Retinal pigment epithelial cell (primary cell): ENCODE measurements at regions not wholly inside any gene's neighbourhood (a gene's known extent, or its start where the extent isn't known, plus 50 kb on each side); places are given as distances from the start of the nearest gene placed in this dataset.

Experiments used
- DNase-seq: peaks from one replicate; pipeline ENCODE4 v3.0.0-alpha.2; 2010; ENCODE audit warnings: low read depth
- H3K4me3 ChIP-seq: 2 replicates; pipeline ENCODE4 v1.5.1; 2011; ENCODE audit warnings: mild to moderate bottlenecking, low read length, control low read depth, moderate library complexity
- CTCF ChIP-seq: conservative IDR thresholded peaks from 2 replicates; pipeline ENCODE4 v1.5.1; 2011; ENCODE audit warnings: low read depth, low read length, control low read depth, inconsistent platforms

DNA sequence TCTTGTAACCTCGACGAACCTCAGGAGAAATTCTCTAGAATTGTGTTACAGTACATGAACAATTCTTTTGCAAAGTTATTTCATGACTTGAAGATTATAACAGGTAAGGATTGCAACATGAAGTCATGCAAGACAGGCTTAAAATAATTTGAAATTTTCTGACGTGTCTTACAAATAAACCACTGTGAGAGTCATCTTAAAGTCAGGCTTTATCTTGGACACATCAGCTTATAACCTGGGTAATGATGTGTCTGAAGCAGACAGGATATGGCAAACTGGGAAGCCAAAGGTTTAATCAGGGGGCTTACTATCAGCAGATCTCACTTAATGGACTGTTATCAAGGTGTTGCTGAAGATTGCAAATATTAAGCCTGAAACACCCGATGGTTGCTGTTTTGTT lies 407.8 kb downstream of the KLF5 start:
- no peak for DNase-seq
- no peak for TF ChIP-seq CTCF
- H3K4me3 ChIP-seq, result no peak overlapping the region

GRCh38 chr13:73465617-73465971 lies 406.8 kb downstream of the KLF5 start:
- H3K4me3 ChIP-seq, result no peak overlapping the region
- no peak for TF ChIP-seq CTCF
- no peak for DNase-seq

DNA sequence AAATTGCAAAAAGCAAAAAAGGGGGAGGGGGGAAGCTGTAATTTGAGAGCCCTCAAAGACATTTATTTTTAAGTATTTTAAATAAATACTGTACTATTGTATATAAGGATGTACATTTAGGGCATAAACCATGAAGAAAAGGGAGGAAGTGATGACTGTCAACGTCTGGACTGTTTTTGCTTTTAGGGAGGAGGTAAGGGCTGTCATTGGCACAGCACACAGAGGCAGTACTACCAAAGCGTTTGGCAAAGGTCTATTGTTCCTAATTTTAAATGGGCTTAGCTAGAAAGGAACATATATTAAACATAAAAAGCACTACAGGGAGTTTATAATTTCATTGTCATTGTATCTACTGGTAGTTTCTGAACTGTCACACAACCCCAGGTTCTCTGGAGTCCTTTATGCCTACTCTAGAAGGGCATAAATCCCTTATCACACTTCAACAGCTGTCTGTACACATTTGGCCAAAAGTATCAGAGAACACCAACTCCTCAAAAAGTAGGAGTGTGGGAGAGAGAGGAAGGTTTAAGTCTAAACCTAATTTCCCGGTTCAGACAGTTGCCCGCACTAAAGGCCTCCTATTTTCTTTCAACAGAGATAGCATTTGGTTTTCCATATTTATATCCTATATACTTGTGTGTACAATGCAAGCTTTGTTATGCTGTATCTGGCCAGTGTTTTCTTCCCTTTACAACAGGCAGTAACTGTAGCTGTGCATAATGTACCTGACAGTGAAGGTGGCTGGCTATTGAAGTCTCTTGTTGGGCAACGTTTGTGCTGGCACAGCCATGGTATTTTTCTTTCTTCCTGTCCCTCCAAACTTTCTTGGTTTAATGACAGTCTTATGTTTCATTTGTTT lies 406.2 kb downstream of the KLF5 start:
- no peak for DNase-seq
- TF ChIP-seq CTCF, result no peak
- no peak overlapping the region for H3K4me3 ChIP-seq

DNA sequence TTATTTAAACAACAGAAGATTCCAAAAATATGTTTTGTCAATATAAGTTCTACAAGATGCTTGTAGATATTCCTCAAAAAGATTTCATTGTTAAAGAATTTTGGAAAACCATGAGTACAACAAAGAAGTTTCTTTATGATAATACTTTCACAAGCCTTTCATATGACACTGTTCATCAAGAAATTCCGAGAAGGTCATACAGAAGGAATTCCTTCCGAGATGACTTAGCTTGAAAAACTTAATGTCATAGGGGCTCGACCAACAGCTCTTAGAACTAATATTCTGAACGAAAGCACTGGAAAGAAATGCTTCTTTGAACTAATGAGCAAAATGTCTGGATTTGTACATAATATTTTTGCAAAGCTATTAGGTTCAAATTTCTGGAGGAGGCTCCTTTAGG lies 403.4 kb downstream of the KLF5 start:
- DNase-seq, result no peak
- no peak overlapping the region for H3K4me3 ChIP-seq
- TF ChIP-seq CTCF, result no peak

DNA sequence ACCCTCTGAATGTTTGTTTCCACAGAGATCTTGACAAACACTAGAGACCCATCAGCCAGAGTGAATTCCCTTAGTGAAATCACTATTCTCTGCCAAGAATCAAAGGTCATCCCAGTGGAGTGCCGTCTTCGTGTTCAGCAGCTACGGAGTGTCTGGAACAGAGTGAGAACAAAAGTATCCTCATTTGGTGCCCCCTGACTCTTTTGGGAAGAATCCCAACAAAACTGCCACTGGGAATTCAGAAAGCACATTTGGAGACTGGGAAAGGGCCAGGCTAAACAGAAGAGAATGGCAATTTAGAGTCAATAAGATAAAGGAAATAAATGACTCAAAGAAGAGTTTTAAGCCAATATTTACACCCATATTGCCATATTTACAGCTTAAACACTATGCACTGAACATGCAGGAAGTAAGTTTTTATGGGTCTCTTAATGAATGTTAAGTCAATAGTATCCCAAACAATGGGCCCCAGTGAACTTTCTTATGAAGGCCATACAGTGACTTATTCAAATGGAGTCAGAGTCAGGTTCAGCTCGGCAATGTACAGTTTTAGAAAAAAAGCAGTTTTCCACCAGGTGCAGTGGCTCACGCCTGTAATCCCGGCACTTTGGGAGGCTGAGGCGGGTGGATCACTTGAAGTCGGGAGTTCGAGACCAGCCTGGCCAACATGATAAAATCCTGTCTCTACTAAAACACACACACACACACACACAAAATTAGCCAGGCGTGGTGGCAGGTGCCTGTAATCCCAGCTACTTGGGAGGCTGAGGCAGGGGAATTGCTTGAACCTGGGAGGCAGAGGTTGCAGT lies 392.6 kb downstream of the KLF5 start:
- no peak overlapping the region for H3K4me3 ChIP-seq
- DNase-seq, result no peak
- TF ChIP-seq CTCF, result no peak

- no peak for DNase-seq
- no peak overlapping the region for H3K4me3 ChIP-seq
- TF ChIP-seq CTCF, result no peak
Measured at GRCh38 chr13:73450583-73450982, 391.8 kb downstream of the KLF5 start.

DNA sequence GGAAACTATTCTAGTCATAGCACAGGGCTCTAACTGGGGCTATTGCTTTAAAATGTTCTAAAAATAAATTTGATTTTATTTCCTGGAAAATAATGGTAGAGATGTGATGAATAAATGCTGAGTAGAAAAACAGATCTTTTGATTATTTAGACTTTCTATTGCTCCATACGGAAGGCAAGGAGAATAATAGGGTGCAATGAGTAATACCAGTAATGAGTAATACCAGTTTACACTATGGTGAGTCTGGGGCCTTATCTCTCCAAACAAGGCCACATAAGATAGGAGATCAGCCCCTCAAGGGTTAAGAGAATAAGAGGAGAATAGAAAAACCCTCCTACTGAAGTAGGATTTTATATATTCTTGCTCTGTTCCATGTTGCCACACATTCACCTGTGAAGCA lies 390.4 kb downstream of the KLF5 start:
- no peak for TF ChIP-seq CTCF
- no peak overlapping the region for H3K4me3 ChIP-seq
- no peak for DNase-seq
